Transverse colon (tissue), 3 donors: ENCODE measurements at regions not wholly inside any gene's neighbourhood (a gene's known extent, or its start where the extent isn't known, plus 50 kb on each side); places are given as distances from the start of the nearest gene placed in this dataset.

Experiments used
- POLR2A ChIP-seq: fragments of 450-650 bp; IDR thresholded peaks from one replicate; pipeline ENCODE4 v1.6.1; 2016; ENCODE audit warnings: antibody characterized with exemption, mild to moderate bottlenecking, moderate library complexity
- TF ChIP-seq, protein P1 (sequence below), 5 experiments: fragments of 200-600 bp in 3 of 5; fragments of 450-650 bp in 2 of 5; sonication (generic) in 3 of 5; IDR thresholded peaks; 1 replicate in 2 of 5; 2 replicates in 3 of 5; pipeline ENCODE4 v1.5.1; 2016 to 2017; ENCODE audit warnings: antibody characterized with exemption in 5 of 5, inconsistent platforms in 3 of 5, mild to moderate bottlenecking in 2 of 5, moderate library complexity in 1 of 5

DNA sequence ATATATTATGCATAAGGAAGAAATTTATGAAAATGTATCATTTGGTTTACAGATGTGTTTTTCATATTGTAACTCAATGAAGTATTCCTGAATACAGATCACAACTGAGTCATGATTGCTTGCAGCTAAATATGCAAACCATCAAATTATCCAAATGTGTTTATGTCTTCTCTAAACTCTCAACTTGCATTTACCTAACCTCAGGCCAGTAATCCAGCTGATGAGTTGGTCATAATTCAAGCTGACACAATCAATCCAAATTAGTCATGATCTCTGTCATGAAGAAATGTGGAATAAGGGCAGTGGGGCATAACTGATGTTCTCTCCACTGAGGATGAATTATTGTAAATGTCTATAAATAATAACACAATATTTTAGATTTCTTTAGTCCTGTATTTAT is 104.8 kb upstream of the CNTN1 start:
- TF ChIP-seq, protein P1, sequence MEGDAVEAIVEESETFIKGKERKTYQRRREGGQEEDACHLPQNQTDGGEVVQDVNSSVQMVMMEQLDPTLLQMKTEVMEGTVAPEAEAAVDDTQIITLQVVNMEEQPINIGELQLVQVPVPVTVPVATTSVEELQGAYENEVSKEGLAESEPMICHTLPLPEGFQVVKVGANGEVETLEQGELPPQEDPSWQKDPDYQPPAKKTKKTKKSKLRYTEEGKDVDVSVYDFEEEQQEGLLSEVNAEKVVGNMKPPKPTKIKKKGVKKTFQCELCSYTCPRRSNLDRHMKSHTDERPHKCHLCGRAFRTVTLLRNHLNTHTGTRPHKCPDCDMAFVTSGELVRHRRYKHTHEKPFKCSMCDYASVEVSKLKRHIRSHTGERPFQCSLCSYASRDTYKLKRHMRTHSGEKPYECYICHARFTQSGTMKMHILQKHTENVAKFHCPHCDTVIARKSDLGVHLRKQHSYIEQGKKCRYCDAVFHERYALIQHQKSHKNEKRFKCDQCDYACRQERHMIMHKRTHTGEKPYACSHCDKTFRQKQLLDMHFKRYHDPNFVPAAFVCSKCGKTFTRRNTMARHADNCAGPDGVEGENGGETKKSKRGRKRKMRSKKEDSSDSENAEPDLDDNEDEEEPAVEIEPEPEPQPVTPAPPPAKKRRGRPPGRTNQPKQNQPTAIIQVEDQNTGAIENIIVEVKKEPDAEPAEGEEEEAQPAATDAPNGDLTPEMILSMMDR (IDR thresholded peaks at IDR 0.05), result no peak
- TF ChIP-seq POLR2A, result no peak
